GM23338 (cell line): ENCODE measurements at regions not wholly inside any gene's neighbourhood (a gene's known extent, or its start where the extent isn't known, plus 50 kb on each side); places are given as distances from the start of the nearest gene placed in this dataset.

Source experiments
- ATAC-seq: fragments of 200-7000 bp; cut with Tn5 transposase; 3 replicates; pipeline ENCODE4 v1.9.1; 2020
- DNase-seq: peaks from one replicate; pipeline ENCODE4 v3.0.0-alpha.2; 2015; ENCODE audit warnings: low spot score
- H2AFZ ChIP-seq: fragments of 200-600 bp; sonication (generic); 2 replicates; pipeline ENCODE4 v1.8.0; 2016; ENCODE audit warnings: antibody characterized with exemption, mild to moderate bottlenecking, moderate library complexity
- H3F3A ChIP-seq: fragments of 200-600 bp; sonication (generic); replicated peaks from 2 replicates; pipeline ENCODE4 v1.8.0; 2017; ENCODE audit warnings: antibody characterized with exemption, mixed run types, low read depth
- H3K27ac ChIP-seq: fragments of 200-600 bp; sonication (generic); 2 replicates; pipeline ENCODE4 v1.6.1; 2016; ENCODE audit warnings: low read depth
- H3K27me3 ChIP-seq: fragments of 200-600 bp; sonication (generic); 2 replicates; pipeline ENCODE4 v1.8.0; 2016; ENCODE audit warnings: mild to moderate bottlenecking, mixed run types, moderate library complexity; ENCODE audit not compliant: insufficient read depth
- H3K36me3 ChIP-seq: fragments of 200-600 bp; sonication (generic); 2 replicates; pipeline ENCODE4 v1.8.0; 2016; ENCODE audit warnings: mild to moderate bottlenecking; ENCODE audit not compliant: insufficient read depth
- H3K4me1 ChIP-seq: fragments of 200-600 bp; sonication (generic); 2 replicates; pipeline ENCODE4 v1.8.0; 2016; ENCODE audit warnings: mild to moderate bottlenecking, moderate library complexity; ENCODE audit not compliant: insufficient read depth
- H3K4me2 ChIP-seq: fragments of 200-600 bp; sonication (generic); 2 replicates; pipeline ENCODE4 v1.7.1; 2017; ENCODE audit warnings: mixed run types
- H3K4me3 ChIP-seq: fragments of 200-600 bp; sonication (generic); 2 replicates; pipeline ENCODE4 v1.6.1; 2016; ENCODE audit warnings: mixed run types
- H3K79me2 ChIP-seq: fragments of 200-600 bp; sonication (generic); replicated peaks from 2 replicates; pipeline ENCODE4 v1.8.0; 2017; ENCODE audit warnings: mild to moderate bottlenecking; ENCODE audit not compliant: insufficient read depth
- H3K9me2 ChIP-seq: fragments of 200-600 bp; sonication (generic); 2 replicates; pipeline ENCODE4 v1.8.0; 2017; ENCODE audit not compliant: insufficient read depth
- H4K20me1 ChIP-seq: fragments of 200-600 bp; sonication (generic); replicated peaks from 2 replicates; pipeline ENCODE4 v1.8.0; 2017; ENCODE audit warnings: mild to moderate bottlenecking; ENCODE audit not compliant: insufficient read depth
- H3K27ac Mint-ChIP-seq: 2 replicates; pipeline ENCODE4 v1.8.0; 2020; ENCODE audit warnings: inconsistent platforms, mild to moderate bottlenecking, moderate library complexity, mixed read lengths
- H3K27me3 Mint-ChIP-seq: 3 replicates; pipeline ENCODE4 v1.8.0; 2022; ENCODE audit warnings: low read depth, mild to moderate bottlenecking, moderate library complexity, mixed read lengths, inconsistent platforms; ENCODE audit not compliant: insufficient read depth, poor library complexity
- H3K36me3 Mint-ChIP-seq: 3 replicates; pipeline ENCODE4 v1.8.0; 2021; ENCODE audit warnings: low read depth, mild to moderate bottlenecking, inconsistent platforms, moderate library complexity, mixed read lengths
- H3K4me1 Mint-ChIP-seq: 3 replicates; pipeline ENCODE4 v1.8.0; 2020; ENCODE audit warnings: mild to moderate bottlenecking, inconsistent platforms, mixed read lengths
- H3K4me3 Mint-ChIP-seq: 3 replicates; pipeline ENCODE4 v1.8.0; 2021; ENCODE audit warnings: moderate library complexity, mild to moderate bottlenecking, inconsistent platforms, mixed read lengths
- H3K9me3 Mint-ChIP-seq: 3 replicates; pipeline ENCODE4 v1.8.0; 2020; ENCODE audit warnings: moderate library complexity, mild to moderate bottlenecking, inconsistent platforms, mixed read lengths
- CREB1 ChIP-seq: fragments of 250-450 bp; sonication (Bioruptor Pico); IDR thresholded peaks from 2 replicates; pipeline ENCODE4 v1.5.0; 2020; ENCODE audit warnings: low read depth, mild to moderate bottlenecking, moderate library complexity
- ETS1 ChIP-seq: IDR thresholded peaks from 2 replicates; pipeline ENCODE4 v1.6.1; 2016; ENCODE audit warnings: antibody characterized with exemption
- EZH2 ChIP-seq: fragments of 200-600 bp; sonication (generic); IDR thresholded peaks from one replicate; pipeline ENCODE4 v1.8.0; 2017; ENCODE audit warnings: antibody characterized with exemption, mild to moderate bottlenecking, low read depth; ENCODE audit not compliant: unreplicated experiment
- EZH2phosphoT487 ChIP-seq: fragments of 200-600 bp; sonication (generic); IDR thresholded peaks from one replicate; pipeline ENCODE4 v1.8.1; 2018; ENCODE audit warnings: antibody characterized with exemption; ENCODE audit not compliant: unreplicated experiment
- JUNB ChIP-seq: IDR thresholded peaks from one replicate; pipeline ENCODE4 v1.6.1; 2016; ENCODE audit warnings: antibody characterized with exemption; ENCODE audit not compliant: unreplicated experiment
- POLR2AphosphoS5 ChIP-seq: IDR thresholded peaks from 2 replicates; pipeline ENCODE4 v1.6.1; 2016; ENCODE audit warnings: antibody characterized with exemption, low read depth
- REST ChIP-seq: IDR thresholded peaks from one replicate; pipeline ENCODE4 v1.6.1; 2018; ENCODE audit warnings: antibody characterized with exemption; ENCODE audit not compliant: unreplicated experiment
- STAT1 ChIP-seq: IDR thresholded peaks from one replicate; pipeline ENCODE4 v1.6.1; 2016; ENCODE audit warnings: antibody characterized with exemption; ENCODE audit not compliant: unreplicated experiment
- ZNF114 ChIP-seq: fragments of 250-450 bp; sonication (Bioruptor Pico); IDR thresholded peaks from 2 replicates; pipeline ENCODE4 v1.5.0; 2020; ENCODE audit warnings: mild to moderate bottlenecking, moderate library complexity
- ZNF331 ChIP-seq: fragments of 250-450 bp; sonication (Bioruptor Pico); IDR thresholded peaks from 2 replicates; pipeline ENCODE4 v1.5.0; 2020; ENCODE audit warnings: low read depth, mild to moderate bottlenecking, moderate library complexity
- ZNF462 ChIP-seq: fragments of 250-450 bp; sonication (Bioruptor Pico); IDR thresholded peaks from 2 replicates; pipeline ENCODE4 v1.5.0; 2020; ENCODE audit warnings: mild to moderate bottlenecking, moderate library complexity

GRCh38 chr9:129349665-129349947 lies 171.5 kb upstream of the IER5L start:
- Histone ChIP-seq H3K4me1 (peaks cover 8% of the 10 kb centered on the region), H3F3A (no peaks in the 10 kb centered on the region), H3K27me3 (no peaks in the 10 kb centered on the region), H4K20me1 (no peaks in the 10 kb centered on the region), H3K27ac (no peak overlapping the region), H3K4me2 (no peak overlapping the region), H2AFZ (no peak overlapping the region), H3K79me2 (no peaks in the 10 kb centered on the region), H3K36me3 (no peaks in the 10 kb centered on the region), H3K9me2 (no peaks in the 10 kb centered on the region), H3K4me3 (no peak overlapping the region)
- Mint-ChIP-seq H3K4me1 (peaks cover 25% of the 10 kb centered on the region), H3K4me3 (no peak overlapping the region), H3K27me3 (peaks cover 10% of the 10 kb centered on the region), H3K36me3 (no peaks in the 10 kb centered on the region), H3K27ac (no peak overlapping the region), H3K9me3 (no peaks in the 10 kb centered on the region)
- TF ChIP-seq JUNB (no peak), REST (no peak), EZH2 (no peak), ZNF114 (CRISPR knock-in tag) (no peak)
- ATAC-seq (no peak), DNase-seq (no peak)

GRCh38 chr9:129348890-129349664 lies 171.0 kb upstream of the IER5L start:
- Histone ChIP-seq H3K4me2 (no peak overlapping the region), H3K27me3 (no peaks in the 10 kb centered on the region), H3K79me2 (no peaks in the 10 kb centered on the region), H2AFZ (no peak overlapping the region), H3F3A (no peaks in the 10 kb centered on the region), H3K4me1 (peaks cover 8% of the 10 kb centered on the region), H4K20me1 (no peaks in the 10 kb centered on the region), H3K27ac (no peak overlapping the region), H3K4me3 (no peak overlapping the region), H3K9me2 (no peaks in the 10 kb centered on the region), H3K36me3 (no peaks in the 10 kb centered on the region)
- Mint-ChIP-seq H3K36me3 (no peaks in the 10 kb centered on the region), H3K27ac (no peak overlapping the region), H3K9me3 (no peaks in the 10 kb centered on the region), H3K4me1 (peaks cover 25% of the 10 kb centered on the region), H3K27me3 (peaks cover 10% of the 10 kb centered on the region), H3K4me3 (no peak overlapping the region)
- ATAC-seq, result no peak
- peak; percentile 27 for DNase-seq
- no peak for TF ChIP-seq ETS1
- no peak for TF ChIP-seq EZH2phosphoT487
- TF ChIP-seq ZNF462 (CRISPR knock-in tag), result no peak
- no peak for TF ChIP-seq CREB1
- no peak for TF ChIP-seq ZNF114 (CRISPR knock-in tag)
- TF ChIP-seq EZH2, result no peak
- TF ChIP-seq POLR2AphosphoS5, result no peak
- TF ChIP-seq JUNB, result no peak
- no peak for TF ChIP-seq STAT1
- TF ChIP-seq ZNF331 (CRISPR knock-in tag), result no peak
